HCT116 (cell line): ENCODE measurements at regions not wholly inside any gene's neighbourhood (a gene's known extent, or its start where the extent isn't known, plus 50 kb on each side); places are given as distances from the start of the nearest gene placed in this dataset.

ENCODE experiments used
- ATAC-seq: fragments of 200-7000 bp; cut with Tn5 transposase; 2 replicates; pipeline ENCODE4 v1.9.1; 2020; ENCODE audit warnings: mild to moderate bottlenecking, moderate library complexity
- BruUV-seq: library from RNA; stranded (reverse); fragments of 400-500 nt; replicated peaks from 2 replicates; lab custom pipeline; 2021; lab: Mats Ljungman, UMichigan
- CTCF ChIA-PET: fragments of 300-600 bp; sonication (Branson Sonifier 250); formaldehyde crosslinking; loops from one replicate; lab custom pipeline; 2021; ENCODE audit warnings: antibody characterized with exemption; lab: Charles Lee
- POLR2A ChIA-PET: fragments of 300-600, 350-600 bp; sonication (Branson Sonifier 250); formaldehyde crosslinking; loops from one replicate; lab custom pipeline; 2021; ENCODE audit warnings: antibody characterized with exemption; lab: Charles Lee
- RAD21 ChIA-PET, 2 experiments: fragments of 300-600 bp; sonication (Branson Sonifier 250); formaldehyde crosslinking; loops; one replicate each; lab custom pipeline; 2023; ENCODE audit warnings: low total read pairs in 2 of 2; ENCODE audit not compliant: uncharacterized antibody in 2 of 2, unreplicated experiment in 2 of 2, low non-redundant PET in 1 of 2; lab: Charles Lee
- DNase-seq: peaks from one replicate; pipeline ENCODE4 v3.0.0-alpha.2; 2010; ENCODE audit warnings: low read depth, low spot score
- H2AFZ ChIP-seq: fragments of 200-600 bp; shearing (Covaris generic), sonication (generic); 2 replicates; pipeline ENCODE4 v1.6.1; 2017; ENCODE audit warnings: low read depth, mixed run types, mixed read lengths, antibody characterized with exemption, low read length; ENCODE audit not compliant: poor library complexity, severe bottlenecking
- H3K27ac ChIP-seq: 2 replicates; pipeline ENCODE4 v1.5.1; 2012; ENCODE audit warnings: low read depth, low read length
- H3K27me3 ChIP-seq: fragments of 200-600 bp; sonication (generic); 2 replicates; pipeline ENCODE4 v1.6.1; 2016; ENCODE audit warnings: mixed run types, low read length, mixed read lengths; ENCODE audit not compliant: insufficient read depth
- H3K36me3 ChIP-seq, 2 experiments: fragments of 200-500 bp in 1 of 2; fragments of 200-600 bp in 1 of 2; sonication (Bioruptor generic) in 1 of 2; sonication (generic) in 1 of 2; 2 replicates each; pipeline versions ENCODE4 v1.5.1 to v1.6.1; 2014 to 2016; ENCODE audit warnings: low read length in 2 of 2, inconsistent platforms in 1 of 2, mixed read lengths in 1 of 2, mixed run types in 1 of 2; ENCODE audit not compliant: insufficient read depth in 2 of 2, control insufficient read depth in 1 of 2
- H3K4me1 ChIP-seq, 2 experiments: fragments of 200-600 bp in 1 of 2; sonication (generic) in 1 of 2; 2 replicates each; pipeline versions ENCODE4 v1.5.1 to v1.6.1; 2012 to 2017; ENCODE audit warnings: low read length in 2 of 2, inconsistent platforms in 1 of 2, mild to moderate bottlenecking in 1 of 2, mixed read lengths in 1 of 2, mixed run types in 1 of 2, moderate library complexity in 1 of 2; ENCODE audit not compliant: insufficient read depth in 2 of 2, control insufficient read depth in 1 of 2
- H3K4me2 ChIP-seq: fragments of 200-600 bp; sonication (generic); 2 replicates; pipeline ENCODE4 v1.6.1; 2017; ENCODE audit warnings: mixed run types, low read length, mixed read lengths
- H3K4me3 ChIP-seq, 2 experiments: fragments of 200-600 bp in 1 of 2; sonication (generic) in 1 of 2; replicated peaks in 1 of 2; 2 replicates each; pipeline ENCODE4 v1.5.1; 2011 to 2016; ENCODE audit warnings: low read length in 2 of 2, control low read depth in 1 of 2, low read depth in 1 of 2, mild to moderate bottlenecking in 1 of 2, mixed read lengths in 1 of 2, mixed run types in 1 of 2
- H3K79me2 ChIP-seq: fragments of 200-600 bp; sonication (generic); 2 replicates; pipeline ENCODE4 v1.6.1; 2017; ENCODE audit warnings: mild to moderate bottlenecking, mixed run types, low read length, moderate library complexity, mixed read lengths; ENCODE audit not compliant: insufficient read depth
- H3K9ac ChIP-seq: fragments of 200-600 bp; sonication (generic); 2 replicates; pipeline ENCODE4 v1.6.1; 2016; ENCODE audit warnings: low read length, mixed read lengths
- H3K9me2 ChIP-seq: fragments of 200-600 bp; sonication (generic), shearing (Covaris generic); 2 replicates; pipeline ENCODE4 v1.6.1; 2017; ENCODE audit warnings: mixed run types, mild to moderate bottlenecking, moderate library complexity; ENCODE audit not compliant: insufficient read depth
- H3K9me3 ChIP-seq, 2 experiments: fragments of 200-500 bp in 1 of 2; fragments of 200-600 bp in 1 of 2; sonication (Bioruptor generic) in 1 of 2; sonication (generic) in 1 of 2; 2 replicates each; pipeline ENCODE4 v1.6.1; 2014 to 2017; ENCODE audit warnings: low read length in 2 of 2, mixed read lengths in 2 of 2, inconsistent platforms in 1 of 2, low read depth in 1 of 2, mild to moderate bottlenecking in 1 of 2, mixed run types in 1 of 2, moderate library complexity in 1 of 2; ENCODE audit not compliant: control insufficient read depth in 1 of 2, insufficient read depth in 1 of 2
- H4K20me1 ChIP-seq: fragments of 200-600 bp; sonication (generic), shearing (Covaris generic); 2 replicates; pipeline ENCODE4 v1.6.1; 2017; ENCODE audit warnings: mixed run types, mild to moderate bottlenecking, moderate library complexity; ENCODE audit not compliant: insufficient read depth
- ATF3 ChIP-seq: IDR thresholded peaks from 2 replicates; pipeline ENCODE4 v1.6.1; 2012
- CBX3 ChIP-seq: IDR thresholded peaks from 2 replicates; pipeline ENCODE4 v1.6.1; 2012; ENCODE audit warnings: low read depth
- EGR1 ChIP-seq: IDR thresholded peaks from 2 replicates; pipeline ENCODE4 v1.6.1; 2012; ENCODE audit warnings: low read depth
- ELF1 ChIP-seq: IDR thresholded peaks from 2 replicates; pipeline ENCODE4 v1.6.1; 2012; ENCODE audit warnings: low read depth, borderline replicate concordance
- EZH2 ChIP-seq: fragments of 200-600 bp; sonication (generic); IDR thresholded peaks from 2 replicates; pipeline ENCODE4 v1.6.1; 2017; ENCODE audit warnings: antibody characterized with exemption, mixed run types
- JUND ChIP-seq: IDR thresholded peaks from 2 replicates; pipeline ENCODE4 v1.6.1; 2012
- MAX ChIP-seq: IDR thresholded peaks from 2 replicates; pipeline ENCODE4 v1.6.1; 2012
- POLR2A ChIP-seq: IDR thresholded peaks from 2 replicates; pipeline ENCODE4 v1.7.0; 2011; ENCODE audit warnings: borderline replicate concordance; ENCODE audit not compliant: insufficient read depth, insufficient read length; ENCODE audit errors: extremely low read depth
- SIN3A ChIP-seq: IDR thresholded peaks from 2 replicates; pipeline ENCODE4 v1.6.1; 2012; ENCODE audit warnings: low read depth
- SP1 ChIP-seq: IDR thresholded peaks from 2 replicates; pipeline ENCODE4 v1.6.1; 2012; ENCODE audit warnings: low read depth
- SRF ChIP-seq: IDR thresholded peaks from 2 replicates; pipeline ENCODE4 v1.6.1; 2012; ENCODE audit warnings: low read depth
- TCF7L2 ChIP-seq: IDR thresholded peaks from 2 replicates; pipeline ENCODE4 v1.7.0; 2011; ENCODE audit warnings: borderline replicate concordance, inconsistent platforms; ENCODE audit not compliant: insufficient read depth, insufficient read length; ENCODE audit errors: extremely low read depth
- ZBTB33 ChIP-seq: IDR thresholded peaks from 2 replicates; pipeline ENCODE4 v1.6.1; 2011; ENCODE audit warnings: mild to moderate bottlenecking, low read length, moderate library complexity; ENCODE audit not compliant: insufficient replicate concordance; ENCODE audit errors: extremely low read depth
- ZFX ChIP-seq: fragments of 450-650 bp; IDR thresholded peaks from 2 replicates; pipeline ENCODE4 v1.6.1; 2017
- ZNF274 ChIP-seq: fragments of 200-500 bp; sonication (Bioruptor generic); IDR thresholded peaks from 2 replicates; pipeline ENCODE4 v1.6.1; 2014; ENCODE audit warnings: mild to moderate bottlenecking, low read depth, low read length, inconsistent platforms
- intact Hi-C: fragments of 100-400 bp; cut with micrococcal nuclease; formaldehyde crosslinking; loops from 2 replicates; pipeline ENCODE4 v1.10.0; 2022

- ChIA-PET POLR2A (no interaction called here), RAD21 (no interaction called here), CTCF (interaction anchor here (1.1 kb wide), 1 partner anchor 105 kb away, joined by 4 read pairs; no protein-coding TSS in a partner anchor)
- H3K27ac ChIP-seq = no peak overlapping the region
- no peaks in the 10 kb centered on the region for H3K79me2 ChIP-seq
- no peaks in the 10 kb centered on the region for H3K36me3 ChIP-seq
- H3K4me2 ChIP-seq = no peak overlapping the region
- no peaks in the 10 kb centered on the region for H4K20me1 ChIP-seq
- H3K9me2 ChIP-seq = no peaks in the 10 kb centered on the region
- no TSS peak for BruUV-seq
- H2AFZ ChIP-seq = no peak overlapping the region
- no peaks in the 10 kb centered on the region for H3K4me1 ChIP-seq
- H3K9ac ChIP-seq = no peak overlapping the region
- intact Hi-C loops = no loop called here
- TF ChIP-seq SIN3A (no peak), MAX (no peak), ATF3 (no peak), TCF7L2 (no peak), ZFX (no peak), SP1 (no peak), EZH2 (no peak), ZBTB33 (no peak), CBX3 (no peak), POLR2A (no peak), JUND (no peak), EGR1 (no peak), ELF1 (no peak), ZNF274 (no peak), SRF (no peak)
- no peaks in the 10 kb centered on the region for H3K27me3 ChIP-seq
- ATAC-seq (no peak), DNase-seq (no peak)
- H3K4me3 ChIP-seq = no peak overlapping the region
- no peaks in the 10 kb centered on the region for H3K9me3 ChIP-seq
These were observed 71.1 kb upstream of the HSPB3 start for GRCh38 chr5:54384356-54384933.
